NCI-H2029 treated with DMSO at 0.1 percent for 48 hours (cell line): ENCODE measurements at regions not wholly inside any gene's neighbourhood (a gene's known extent, or its start where the extent isn't known, plus 50 kb on each side); places are given as distances from the start of the nearest gene placed in this dataset.
A peak's percentile ranks its signal among the peaks of the same experiment; 100 is the strongest.
"Not testable (repeated sequence)": the region's sequence is repeated elsewhere in the genome, so short reads cannot be mapped to it uniquely, and the experiment has no call there.

ENCODE experiments used
- DNase-seq: peaks from one replicate; lab custom pipeline; 2025; lab: John Stamatoyannopoulos, UW

- DNase-seq, result no peak
Measured at GRCh38 chr1:34369701-34370455, 193.2 kb downstream of the C1orf94 start.

DNA sequence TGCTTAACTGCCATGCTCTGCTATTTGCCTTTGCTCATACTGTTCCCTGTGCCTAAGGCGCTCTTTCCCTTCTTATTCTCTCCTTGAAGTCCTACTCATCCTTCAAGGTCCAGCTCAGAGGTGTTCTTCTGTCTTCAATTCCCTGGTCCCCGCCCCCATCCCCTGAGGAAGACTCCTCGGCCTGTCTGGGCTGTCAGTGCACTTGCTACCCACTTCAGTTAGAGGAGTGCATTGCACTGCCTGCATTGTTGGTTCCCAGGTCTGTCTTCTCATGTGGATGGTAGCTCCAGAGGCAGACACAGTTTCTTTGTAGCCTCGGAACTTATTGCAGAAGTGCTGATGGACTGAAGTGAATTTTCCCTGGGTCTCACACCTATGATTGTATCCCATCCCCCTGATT, 194.0 kb downstream of the C1orf94 start:
- DNase-seq, result no peak

- DNase-seq, result not testable (repeated sequence)
Measured at GRCh38 chr1:34371179-34371578, 194.5 kb downstream of the C1orf94 start.

DNA sequence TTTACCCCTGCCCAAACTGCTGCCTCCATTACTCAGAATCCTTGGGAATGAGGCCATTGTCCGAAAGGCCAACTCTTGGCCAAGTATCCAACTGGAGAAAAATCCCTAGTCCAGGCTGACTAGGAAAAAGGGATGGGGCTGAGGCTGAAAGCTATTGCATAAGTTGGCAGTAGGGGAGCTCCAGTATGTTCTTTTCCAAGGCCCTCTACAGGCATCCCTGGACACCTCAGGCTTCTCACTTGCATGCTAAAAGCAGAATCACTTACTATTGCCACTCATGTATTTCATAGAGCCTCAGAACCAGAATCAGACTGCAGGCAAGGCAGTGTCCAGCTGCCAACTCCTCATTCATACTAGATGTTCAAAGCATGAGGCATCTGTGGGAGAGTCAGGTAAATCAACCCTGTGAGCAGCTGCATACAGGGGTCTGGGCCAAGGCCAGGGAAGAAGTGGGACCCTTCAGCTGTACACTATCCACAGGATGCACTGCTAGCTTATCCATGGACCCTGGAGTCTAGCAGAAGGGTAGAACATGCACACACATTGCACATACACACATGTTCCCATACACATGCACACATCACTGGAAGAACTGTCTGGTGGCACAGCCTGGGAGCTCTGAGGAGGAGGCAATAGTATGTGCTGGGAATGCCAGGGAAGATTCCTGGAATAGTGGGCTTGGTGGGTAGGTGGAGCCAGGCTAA, 195.3 kb downstream of the C1orf94 start:
- DNase-seq, result no peak

- DNase-seq, result no peak
Measured at GRCh38 chr1:34372891-34373290, 196.2 kb downstream of the C1orf94 start.

GRCh38 chr1:34373912-34374311, 197.2 kb downstream of the C1orf94 start:
- DNase-seq, result no peak

DNA sequence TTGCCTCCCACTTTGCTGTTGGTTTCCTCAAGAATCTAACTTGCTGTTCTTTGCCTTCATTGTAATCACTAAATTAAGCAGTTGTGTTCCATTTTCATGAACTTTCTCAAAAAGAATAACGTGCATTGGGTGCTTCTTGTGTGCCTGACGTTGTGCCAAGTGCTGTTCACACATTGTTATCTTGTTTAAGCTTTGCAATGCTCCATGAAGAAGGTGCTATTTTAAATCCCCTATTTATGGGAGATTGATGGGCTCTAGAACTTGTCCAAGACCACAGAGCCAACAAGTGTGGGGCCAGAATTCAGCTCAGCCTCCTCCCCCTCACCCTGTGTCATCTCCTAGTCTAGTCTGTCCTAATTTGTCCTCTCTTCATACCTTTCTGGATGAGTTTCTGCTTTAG, 199.8 kb downstream of the C1orf94 start:
- DNase-seq, result no peak

- DNase-seq, result no peak
Measured at GRCh38 chr1:34378968-34379856, 202.5 kb downstream of the C1orf94 start.

DNA sequence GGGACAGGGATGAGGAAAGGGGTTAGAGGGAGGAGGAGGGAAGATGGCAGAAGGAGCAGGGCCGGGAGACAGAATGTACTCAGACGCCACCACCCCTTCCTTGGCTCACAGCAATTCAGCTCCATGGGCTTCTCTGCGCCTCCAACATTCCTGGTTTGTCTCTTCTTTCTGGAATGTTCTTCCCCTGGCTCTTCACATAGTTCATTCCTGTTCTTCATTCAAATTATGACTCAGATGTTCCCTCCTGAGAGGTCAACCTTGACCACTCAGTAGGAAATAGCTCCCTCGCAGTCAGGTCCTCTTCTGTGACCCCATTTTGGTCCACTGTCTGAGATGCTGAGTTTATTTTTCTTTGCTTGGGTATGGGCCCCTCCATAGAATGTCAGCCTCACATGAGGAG, 203.2 kb downstream of the C1orf94 start:
- DNase-seq, result no peak

- no peak for DNase-seq
Measured at GRCh38 chr1:34380526-34381124, 203.9 kb downstream of the C1orf94 start.

GRCh38 chr1:34389974-34390373, 213.3 kb downstream of the C1orf94 start:
- no peak for DNase-seq

- DNase-seq, result no peak
Measured at GRCh38 chr1:34396042-34396441, 219.3 kb downstream of the C1orf94 start.

DNA sequence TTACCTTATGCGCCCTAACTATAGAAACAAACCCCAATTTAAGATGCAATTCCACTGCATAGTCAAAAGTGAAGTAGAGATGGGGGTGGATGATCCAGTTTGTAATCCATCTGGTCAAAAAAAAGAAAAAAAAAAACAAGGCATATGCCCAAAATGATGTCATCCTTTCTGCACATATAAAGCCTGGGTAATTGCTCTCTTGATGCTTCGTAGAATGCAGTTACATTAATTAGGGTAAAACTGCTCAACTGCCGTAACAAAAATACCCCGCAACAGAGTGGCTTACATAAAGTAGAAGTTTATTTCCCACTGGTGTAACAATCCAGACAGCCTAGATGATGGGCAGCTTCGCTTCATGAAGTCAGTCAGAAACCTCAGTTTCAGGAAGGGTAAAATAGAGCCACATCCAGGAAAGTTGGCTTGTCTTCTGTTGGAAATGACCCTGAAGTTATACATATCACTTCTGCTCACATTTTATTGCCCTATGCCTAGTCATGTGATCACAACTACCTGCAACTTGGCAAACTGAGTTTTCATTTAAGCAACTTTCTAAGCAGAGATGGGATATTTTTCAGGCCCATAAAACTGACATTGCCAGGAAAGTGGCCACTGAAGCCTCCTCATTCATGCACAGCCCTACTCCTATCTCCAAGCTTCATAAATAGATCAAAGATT, 221.7 kb downstream of the C1orf94 start:
- no peak for DNase-seq

DNA sequence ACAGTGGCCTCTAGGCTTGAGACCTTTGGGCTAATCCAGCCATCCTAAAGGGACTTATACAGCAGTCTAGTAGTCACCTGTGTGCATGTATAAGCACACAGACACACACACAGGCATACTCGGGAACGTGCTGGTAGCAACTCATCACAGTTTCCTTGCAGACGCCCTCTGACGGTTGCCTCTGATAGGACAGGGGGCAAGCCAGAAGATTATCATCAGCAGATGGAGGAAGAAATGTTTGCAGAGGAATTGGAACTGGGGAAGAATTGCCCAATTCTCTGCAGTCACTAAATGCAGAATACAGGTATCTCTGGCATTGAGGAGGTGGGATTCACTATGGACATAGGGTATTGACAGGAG, 222.2 kb downstream of the C1orf94 start:
- DNase-seq, result no peak

GRCh38 chr1:34400675-34401074, 224.0 kb downstream of the C1orf94 start:
- no peak for DNase-seq

GRCh38 chr1:34403156-34403555, 226.4 kb downstream of the C1orf94 start:
- no peak for DNase-seq

DNA sequence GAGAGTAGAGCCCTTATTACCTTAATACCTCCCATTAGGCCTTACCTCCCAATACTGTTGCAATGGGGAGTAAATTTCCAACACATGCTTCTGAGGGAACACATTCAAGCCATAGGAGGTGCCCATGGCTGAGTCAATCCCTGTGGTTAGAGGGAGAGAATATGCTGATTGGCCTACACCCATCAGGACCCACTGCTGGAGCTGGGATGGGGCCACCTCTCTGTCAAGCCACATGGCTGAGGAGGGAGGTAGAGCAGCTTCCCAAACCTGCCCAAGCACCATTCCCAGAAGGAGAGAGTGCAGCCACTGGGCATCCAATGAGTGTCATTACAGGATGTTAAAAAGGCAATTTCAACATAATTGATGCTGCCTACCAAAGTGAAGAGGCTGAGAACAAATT, 228.1 kb downstream of the C1orf94 start:
- no peak for DNase-seq

GRCh38 chr1:34405266-34405959, 228.7 kb downstream of the C1orf94 start:
- no peak for DNase-seq

DNA sequence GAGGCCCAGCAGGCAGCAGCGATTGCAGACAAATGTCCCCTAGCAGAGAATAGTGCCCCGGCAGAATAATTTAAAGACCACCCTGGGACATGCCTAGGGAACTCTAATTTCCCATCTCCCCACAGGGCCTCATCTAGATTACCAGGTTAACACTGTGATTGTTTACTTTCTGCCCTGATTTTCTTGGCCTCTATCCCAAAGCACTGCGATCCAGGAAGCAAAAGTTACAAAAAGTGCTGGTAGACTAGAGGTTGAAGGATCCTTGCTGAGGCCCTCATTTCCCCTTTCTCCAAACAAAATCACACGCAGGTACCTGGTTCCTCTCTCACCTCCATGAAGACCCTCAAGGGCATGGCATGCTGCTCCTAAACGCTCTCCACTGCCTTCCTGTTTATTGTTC, 229.7 kb downstream of the C1orf94 start:
- DNase-seq, result peak; percentile 28

- no peak for DNase-seq
Measured at GRCh38 chr1:34406833-34407539, 230.3 kb downstream of the C1orf94 start.
